SK-N-MC (cell line): ENCODE measurements at regions not wholly inside any gene's neighbourhood (a gene's known extent, or its start where the extent isn't known, plus 50 kb on each side); places are given as distances from the start of the nearest gene placed in this dataset.

Source experiments
- EZH2 ChIP-seq: fragments of 200-600 bp; sonication (generic); IDR thresholded peaks from one replicate; pipeline ENCODE4 v1.6.1; 2017; ENCODE audit warnings: antibody characterized with exemption
- FOXP2 ChIP-seq: optimal IDR thresholded peaks from 2 replicates; pipeline ENCODE3; 2011; ENCODE audit warnings: mild to moderate bottlenecking, moderate library complexity; ENCODE audit not compliant: insufficient read depth; ENCODE audit errors: extremely low read length, control extremely low read depth

- TF ChIP-seq EZH2 (no peak), FOXP2 (no peak)
Observed at GRCh38 chrX:39301036-39301435, 499.8 kb downstream of the MID1IP1 start.
